ENCODE measurements at regions not wholly inside any gene's neighbourhood (a gene's known extent, or its start where the extent isn't known, plus 50 kb on each side); places are given as distances from the start of the nearest gene placed in this dataset.
A peak's percentile ranks its signal among the peaks of the same experiment; 100 is the strongest.

GRCh38 chr5:5667136-5667554 lies 244.7 kb downstream of the ICE1 start:
- DNase-seq (ENCODE audit: low read depth): no peak
- H3K4me3 ChIP-seq (ENCODE audit: low read length): no peak overlapping the region
- TF ChIP-seq CTCF (IDR thresholded peaks at IDR 0.05; ENCODE audit: insufficient read depth, low read depth, low read length, missing control alignments): no peak

GRCh38 chr5:5666369-5666768 lies 243.9 kb downstream of the ICE1 start:
- no peak for DNase-seq (ENCODE audit: low read depth)
- H3K4me3 ChIP-seq (ENCODE audit: low read length): no peak overlapping the region
- TF ChIP-seq CTCF (IDR thresholded peaks at IDR 0.05; ENCODE audit: insufficient read depth, low read depth, low read length, missing control alignments): no peak

- no peak for TF ChIP-seq CTCF (IDR thresholded peaks at IDR 0.05; ENCODE audit: insufficient read depth, low read depth, low read length, missing control alignments)
- DNase-seq (ENCODE audit: low read depth): no peak
- no peak overlapping the region for H3K4me3 ChIP-seq (ENCODE audit: low read length)
These were observed 243.5 kb downstream of the ICE1 start for GRCh38 chr5:5666076-5666365.

- TF ChIP-seq CTCF (IDR thresholded peaks at IDR 0.05; ENCODE audit: insufficient read depth, low read depth, low read length, missing control alignments): no peak
- H3K4me3 ChIP-seq (ENCODE audit: low read length): no peak overlapping the region
- peak; percentile 3 for DNase-seq (ENCODE audit: low read depth)
These were observed 243.0 kb downstream of the ICE1 start for GRCh38 chr5:5665225-5666075.

GRCh38 chr5:5658889-5659465 lies 236.5 kb downstream of the ICE1 start:
- TF ChIP-seq CTCF (IDR thresholded peaks at IDR 0.05; ENCODE audit: insufficient read depth, low read depth, low read length, missing control alignments): no peak
- no peak for DNase-seq (ENCODE audit: low read depth)

GRCh38 chr5:5658226-5658625 lies 235.7 kb downstream of the ICE1 start:
- no peak for TF ChIP-seq CTCF (IDR thresholded peaks at IDR 0.05; ENCODE audit: insufficient read depth, low read depth, low read length, missing control alignments)
- H3K4me3 ChIP-seq (ENCODE audit: low read length): no peak overlapping the region
- peak; percentile 27 for DNase-seq (ENCODE audit: low read depth)

More at GRCh38 chr5:5658889-5659465, 236.5 kb downstream of the ICE1 start:
- H3K4me3 ChIP-seq (ENCODE audit: low read length): no peak overlapping the region

- H3K4me3 ChIP-seq (ENCODE audit: low read length): no peak overlapping the region
- DNase-seq (ENCODE audit: low read depth): no peak
- no peak for TF ChIP-seq CTCF (IDR thresholded peaks at IDR 0.05; ENCODE audit: insufficient read depth, low read depth, low read length, missing control alignments)
These were observed 229.7 kb downstream of the ICE1 start for GRCh38 chr5:5652181-5652580.
